ENCODE measurements at regions not wholly inside any gene's neighbourhood (a gene's known extent, or its start where the extent isn't known, plus 50 kb on each side); places are given as distances from the start of the nearest gene placed in this dataset.
A peak's percentile ranks its signal among the peaks of the same experiment; 100 is the strongest.
"Not testable (repeated sequence)": the region's sequence is repeated elsewhere in the genome, so short reads cannot be mapped to it uniquely, and the experiment has no call there.

- no peak for DNase-seq
Measured at GRCh38 chr2:142756430-142756829, 121.0 kb upstream of the KYNU start.

DNA sequence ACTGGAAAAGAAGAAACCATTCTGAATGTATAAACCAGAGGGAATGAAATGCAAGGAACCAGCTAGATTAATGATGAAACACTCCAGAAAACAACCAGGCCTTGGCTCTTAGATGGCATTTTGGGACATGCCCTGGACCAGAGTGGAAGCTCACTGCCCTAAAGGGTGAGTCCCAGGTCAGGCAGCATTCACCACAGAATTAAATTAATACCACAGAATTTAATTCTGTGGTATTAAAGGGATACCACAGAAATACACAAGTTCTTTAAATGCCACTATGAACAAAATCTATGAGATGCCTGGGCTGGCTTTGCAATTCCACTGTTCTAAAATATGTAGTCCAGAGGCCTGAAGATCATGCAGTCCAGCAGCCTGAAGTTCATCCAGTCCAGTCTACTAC is 122.3 kb upstream of the KYNU start:
- DNase-seq: no peak

DNA sequence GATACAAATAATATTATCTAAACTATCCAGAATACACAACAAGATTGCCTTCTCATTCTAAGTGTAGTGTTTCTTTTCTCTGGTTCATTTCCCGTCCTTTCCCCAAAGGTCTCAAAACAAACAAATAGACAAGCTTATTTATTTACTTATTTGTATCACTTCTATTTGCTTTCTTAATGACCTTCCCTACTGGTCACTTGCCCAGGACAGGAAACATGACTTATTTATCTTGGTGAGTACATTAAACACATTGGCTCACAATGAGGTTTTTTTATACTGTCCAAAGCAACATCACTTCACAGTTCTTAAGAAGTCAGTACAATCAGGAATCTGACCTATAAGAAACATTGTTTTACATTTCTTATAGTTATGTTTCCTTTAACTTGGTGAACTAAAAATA is 123.3 kb upstream of the KYNU start:
- no peak for DNase-seq

DNA sequence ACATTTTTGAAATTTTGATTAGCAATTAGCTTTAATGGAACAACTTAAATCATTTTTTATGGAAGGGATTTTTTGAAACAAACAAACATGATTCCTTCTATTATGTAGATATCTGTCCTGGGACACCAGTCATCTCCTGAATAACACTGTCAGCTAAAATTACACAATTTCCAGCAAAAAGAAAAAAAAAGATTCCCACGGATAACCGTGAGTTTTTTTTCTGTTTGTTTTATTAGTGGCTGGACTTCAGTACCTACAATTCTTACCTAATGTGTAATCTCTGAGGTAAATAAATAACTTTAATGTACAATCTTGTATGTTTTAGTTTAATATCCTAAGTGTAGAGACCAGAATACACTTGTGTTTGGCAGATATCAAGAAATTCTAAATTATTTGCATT is 126.6 kb upstream of the KYNU start:
- DNase-seq: no peak

- DNase-seq: no peak
Measured at GRCh38 chr2:142748559-142749099, 128.8 kb upstream of the KYNU start.

GRCh38 chr2:142745691-142746090 is 131.8 kb upstream of the KYNU start:
- no peak for DNase-seq

GRCh38 chr2:142742371-142743214 is 134.9 kb upstream of the KYNU start:
- DNase-seq: no peak

DNA sequence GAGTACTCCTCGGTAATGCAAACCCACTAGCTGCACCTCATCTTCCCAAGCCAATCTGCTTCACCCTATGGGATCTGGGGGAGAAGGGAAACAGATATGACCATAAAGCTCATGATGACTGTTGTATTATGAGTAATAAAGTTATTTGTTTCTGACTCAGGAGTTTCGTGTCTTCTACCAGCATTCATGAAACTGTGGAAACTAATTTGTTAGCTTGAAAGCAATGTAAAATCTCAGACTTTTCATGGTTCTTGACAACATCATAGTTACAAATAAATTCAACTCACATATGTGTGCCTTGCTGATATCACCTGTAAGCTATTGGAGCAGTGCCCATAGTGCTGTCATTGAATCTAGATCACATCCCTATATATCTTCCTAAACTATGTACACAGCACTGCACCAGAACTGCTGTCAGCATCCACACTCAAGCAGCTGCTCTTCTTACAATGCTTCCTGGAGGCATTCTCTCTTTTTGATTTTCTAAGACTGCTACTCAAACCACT is 135.6 kb upstream of the KYNU start:
- DNase-seq: no peak

DNA sequence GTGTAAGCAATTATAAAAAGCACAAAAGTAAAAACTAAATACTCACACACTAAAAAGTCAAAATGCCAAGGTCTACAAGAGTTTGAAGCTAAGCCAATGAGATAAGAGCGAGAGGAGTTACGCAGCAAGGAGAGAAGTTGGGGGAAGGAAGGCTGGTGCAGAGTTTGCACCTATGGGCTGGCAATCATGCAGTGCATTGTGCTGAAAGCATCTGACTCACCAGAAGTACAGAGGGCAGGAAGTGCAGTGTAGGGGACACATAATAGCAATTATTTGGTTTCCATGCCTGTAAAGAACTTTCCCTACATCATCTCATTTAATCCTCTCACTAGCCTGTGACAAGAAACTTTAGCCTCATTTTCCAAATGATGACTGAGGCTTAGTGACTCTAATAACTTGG is 142.7 kb upstream of the KYNU start:
- DNase-seq: no peak

GRCh38 chr2:142734231-142734630 is 143.2 kb upstream of the KYNU start:
- DNase-seq: no peak

GRCh38 chr2:142729814-142730213 is 147.7 kb upstream of the KYNU start:
- DNase-seq: not testable (repeated sequence)

DNA sequence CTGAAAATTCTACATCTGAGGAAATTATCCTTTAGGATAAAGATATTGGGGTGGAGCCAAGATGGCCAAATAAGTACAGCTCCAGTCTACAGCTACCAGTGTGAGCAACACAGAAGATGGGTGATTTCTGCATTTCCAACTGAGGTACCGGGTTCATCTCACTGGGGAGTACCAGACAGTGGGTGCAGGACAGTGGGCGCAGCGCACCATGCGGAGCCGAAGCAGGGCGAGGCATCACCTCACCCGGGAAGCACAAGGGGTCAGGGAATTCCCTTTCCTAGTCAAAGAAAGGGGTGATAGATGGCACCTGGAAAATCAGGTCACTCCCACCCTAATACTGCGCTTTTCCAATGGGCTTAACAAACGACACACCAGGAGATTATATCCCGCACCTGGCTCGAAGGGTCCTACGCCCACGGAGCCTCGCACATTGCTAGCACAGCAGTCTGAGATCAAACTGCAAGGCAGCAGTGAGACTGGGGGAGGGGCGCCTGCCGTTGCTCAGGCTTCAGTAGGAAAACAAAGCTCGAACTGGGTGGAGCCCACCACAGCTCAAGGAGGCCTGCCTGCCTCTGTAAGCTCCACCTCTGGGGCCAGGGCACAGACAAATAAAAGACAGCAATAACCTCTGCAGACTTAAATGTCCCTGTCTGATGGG is 149.5 kb upstream of the KYNU start:
- DNase-seq: not testable (repeated sequence)

DNA sequence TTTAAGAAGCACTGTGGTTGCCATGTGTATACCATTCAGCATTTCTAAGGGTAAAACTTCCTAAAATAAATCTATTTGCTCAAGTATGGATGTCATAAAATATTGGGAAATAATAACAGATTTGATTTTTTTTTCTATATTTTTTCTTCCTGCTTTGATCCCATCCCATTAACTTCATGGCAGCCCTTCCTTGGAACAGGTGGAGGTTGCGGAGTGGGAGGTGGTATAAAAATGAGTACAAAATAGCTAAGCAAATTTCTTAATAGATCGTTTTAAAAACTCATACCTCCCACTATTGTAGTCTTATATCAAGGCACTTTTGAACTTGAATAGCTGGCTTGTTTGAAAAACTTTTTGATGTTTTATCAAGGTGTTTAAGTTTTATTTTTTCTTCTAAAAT is 152.1 kb upstream of the KYNU start:
- DNase-seq: no peak

DNA sequence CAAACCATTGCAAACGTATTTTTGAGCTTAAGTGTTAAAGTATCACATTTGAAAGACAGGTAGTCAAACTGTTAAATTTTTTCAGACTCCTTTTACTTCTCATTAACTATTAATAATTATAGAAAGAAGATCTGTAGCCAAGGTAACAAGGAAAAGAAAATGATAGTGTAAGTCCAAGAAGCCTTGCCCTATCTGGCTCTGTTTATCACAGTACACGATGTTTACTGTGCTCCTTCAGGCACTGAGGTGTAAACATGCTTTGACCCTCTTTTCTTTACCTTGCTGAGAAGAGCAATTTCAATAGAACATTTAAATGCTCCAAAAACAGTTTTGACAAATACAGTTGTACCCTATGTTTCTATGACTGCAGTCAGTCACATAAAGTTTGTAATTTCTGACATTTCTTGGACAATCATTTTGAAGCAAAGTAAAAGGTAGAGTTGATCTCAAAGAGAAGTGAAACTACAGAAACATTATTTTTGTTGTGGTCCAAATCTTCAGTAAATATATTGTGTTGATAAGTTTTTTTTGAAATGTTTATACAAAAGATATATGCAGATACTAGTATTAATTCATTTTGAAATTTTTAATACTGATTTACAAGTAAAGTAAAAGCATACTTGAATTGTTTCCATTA is 152.6 kb upstream of the KYNU start:
- DNase-seq: no peak

DNA sequence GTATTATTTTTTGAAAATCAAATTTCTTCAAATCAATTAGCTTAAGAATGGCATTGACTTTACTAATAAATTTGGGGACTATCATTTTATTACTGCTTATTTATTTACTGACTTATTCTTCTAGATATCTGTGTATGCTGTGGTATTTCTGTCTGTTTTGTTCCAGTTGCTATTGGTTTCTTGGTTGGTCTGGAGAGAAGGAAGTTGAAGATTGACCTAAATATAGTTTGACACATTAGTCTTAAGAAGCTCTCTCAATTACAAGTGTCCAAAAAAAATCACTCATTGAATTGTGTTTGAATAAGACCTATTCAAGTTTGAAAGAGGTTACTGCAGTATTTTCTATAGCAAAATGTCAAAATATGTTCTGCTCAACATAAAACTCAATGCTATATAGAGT is 153.3 kb upstream of the KYNU start:
- DNase-seq: peak; percentile 78

DNA sequence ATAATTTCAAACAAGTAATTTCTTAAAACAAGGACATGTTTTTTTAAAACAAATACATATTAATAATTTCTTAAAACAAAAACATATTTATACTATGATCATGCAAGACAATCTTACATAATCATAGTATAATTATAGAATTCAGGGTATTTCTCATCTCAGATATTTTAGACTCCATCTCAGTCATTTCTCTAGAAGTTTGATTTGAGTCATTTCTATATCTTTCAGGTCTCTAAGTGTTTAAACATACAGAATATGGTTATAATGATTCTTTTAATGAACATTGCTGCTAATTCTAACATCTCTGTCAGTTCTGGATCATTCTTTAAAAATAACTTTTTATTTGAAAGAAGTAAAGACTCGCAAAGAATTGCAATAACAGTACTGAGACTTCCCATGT is 154.2 kb upstream of the KYNU start:
- DNase-seq: no peak

DNA sequence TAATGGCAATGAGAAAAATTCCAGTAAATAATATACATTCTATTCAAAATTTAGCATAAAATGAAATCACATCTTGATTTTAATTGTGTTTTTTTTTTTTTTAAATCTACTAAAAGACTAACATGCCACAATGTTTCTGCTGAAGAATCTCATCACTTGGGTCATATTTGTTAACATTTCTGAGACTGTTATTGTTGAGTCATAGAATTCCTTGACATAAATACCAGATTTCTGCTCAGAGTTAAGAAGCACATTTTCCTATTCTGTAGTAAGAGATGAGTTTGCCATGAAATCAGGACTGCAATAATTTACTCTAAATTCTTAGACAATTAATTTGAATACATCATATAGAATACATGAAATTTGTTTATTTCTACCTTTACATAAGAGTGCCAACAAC is 154.9 kb upstream of the KYNU start:
- no peak for DNase-seq

GRCh38 chr2:142722086-142722485 is 155.4 kb upstream of the KYNU start:
- DNase-seq: no peak

GRCh38 chr2:142721015-142721414 is 156.4 kb upstream of the KYNU start:
- DNase-seq: no peak

GRCh38 chr2:142718576-142719155 is 158.8 kb upstream of the KYNU start:
- peak; percentile 4 for DNase-seq

DNA sequence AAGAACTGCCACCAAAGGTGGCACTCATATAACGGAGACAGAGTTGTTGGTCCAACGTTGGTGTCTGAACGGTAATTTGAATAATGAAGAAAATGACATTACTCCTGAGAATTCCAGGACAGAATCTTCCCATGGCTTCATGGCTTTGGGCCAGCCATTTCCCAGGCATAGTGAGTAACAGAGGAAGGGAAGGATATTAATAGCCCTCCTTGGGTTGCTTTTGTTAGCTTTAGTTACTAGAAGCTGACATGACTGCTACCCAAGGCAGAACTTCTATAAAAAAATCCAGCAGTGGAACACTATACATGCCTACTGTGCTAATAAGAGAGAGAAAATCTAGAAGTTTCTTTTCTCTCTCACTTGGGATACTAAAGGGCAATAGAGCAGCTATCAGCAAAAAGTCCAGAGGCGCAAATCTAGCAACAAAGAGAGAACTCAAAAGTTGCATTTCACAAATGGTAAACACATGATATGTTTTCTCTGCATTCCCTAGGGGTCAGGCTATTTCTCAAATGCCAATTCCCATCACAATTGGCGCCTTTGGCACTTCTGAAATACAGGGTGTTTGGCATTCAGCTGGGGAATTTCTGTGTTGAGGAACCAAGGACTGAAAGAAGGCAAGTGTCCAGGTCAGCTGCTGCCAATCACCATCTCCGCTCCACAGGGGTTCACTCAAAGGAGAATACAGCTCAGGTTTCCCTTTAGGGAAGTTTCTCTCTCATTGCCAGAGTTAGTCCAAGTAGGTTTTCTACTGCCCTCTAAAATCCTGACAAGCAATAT is 160.8 kb upstream of the KYNU start:
- DNase-seq: no peak

DNA sequence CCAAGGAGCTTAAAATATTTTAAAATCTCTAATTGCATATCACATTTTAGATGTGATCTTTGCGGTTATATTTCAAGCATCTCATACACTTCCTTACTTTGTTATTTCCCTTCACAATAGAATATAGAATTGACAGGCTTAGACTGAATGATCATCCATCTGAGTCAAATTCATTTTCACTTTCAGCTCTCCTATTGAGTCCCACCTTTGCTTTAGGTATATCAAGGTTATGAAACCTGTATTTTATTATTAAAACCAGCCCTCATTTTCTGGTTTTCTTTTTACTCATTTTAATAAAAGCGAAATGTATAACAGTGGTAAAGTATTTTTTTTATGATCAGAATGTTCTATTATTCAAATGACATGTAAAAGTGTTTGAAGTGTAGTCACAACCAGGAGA is 162.9 kb upstream of the KYNU start:
- no peak for DNase-seq
